CD14-positive monocyte (primary cell): ENCODE measurements at regions not wholly inside any gene's neighbourhood (a gene's known extent, or its start where the extent isn't known, plus 50 kb on each side); places are given as distances from the start of the nearest gene placed in this dataset.

Source experiments
- DNase-seq, 3 donors: peaks; one replicate each; pipeline ENCODE4 v3.0.0-alpha.2; 2011 to 2022
- H2AFZ ChIP-seq: 2 replicates; pipeline ENCODE4 v1.6.0; 2012; ENCODE audit warnings: mild to moderate bottlenecking, low read depth, low read length, inconsistent platforms; ENCODE audit not compliant: insufficient read depth, poor library complexity, severe bottlenecking
- H3K27ac ChIP-seq, 2 donors: 1 replicate in 1 of 2; 2 replicates in 1 of 2; pipeline ENCODE4 v1.5.1; 2012 to 2013; ENCODE audit warnings: low read length in 2 of 2, control low read depth in 1 of 2, inconsistent platforms in 1 of 2, low read depth in 1 of 2, mild to moderate bottlenecking in 1 of 2
- H3K27me3 ChIP-seq, 2 donors: one replicate each; pipeline versions ENCODE4 v1.6.0 to v1.6.1; 2011 to 2013; ENCODE audit warnings: low read length in 2 of 2; ENCODE audit not compliant: control insufficient read depth in 2 of 2, insufficient read depth in 2 of 2
- H3K36me3 ChIP-seq, 2 donors: replicated peaks in 1 of 2; 1 replicate in 1 of 2; 2 replicates in 1 of 2; pipeline versions ENCODE4 v1.5.1 to v1.6.1; 2012 to 2013; ENCODE audit warnings: low read length in 2 of 2, control low read depth in 1 of 2, inconsistent platforms in 1 of 2, mild to moderate bottlenecking in 1 of 2; ENCODE audit not compliant: insufficient read depth in 2 of 2, control insufficient read depth in 1 of 2
- H3K4me1 ChIP-seq, 2 donors: 1 replicate in 1 of 2; 2 replicates in 1 of 2; pipeline versions ENCODE4 v1.5.1 to v1.6.1; 2012 to 2013; ENCODE audit warnings: low read length in 2 of 2, control low read depth in 1 of 2, inconsistent platforms in 1 of 2, mild to moderate bottlenecking in 1 of 2, moderate library complexity in 1 of 2; ENCODE audit not compliant: insufficient read depth in 2 of 2, control insufficient read depth in 1 of 2
- H3K4me2 ChIP-seq: replicated peaks from 2 replicates; pipeline ENCODE3; 2012; ENCODE audit warnings: low read length, moderate library complexity, mild to moderate bottlenecking; ENCODE audit not compliant: poor library complexity, severe bottlenecking; ENCODE audit errors: extremely low read depth
- H3K4me3 ChIP-seq, 3 experiments: fragments of 200-600 bp in 1 of 3; sonication (generic) in 1 of 3; replicated peaks in 1 of 3; 1 replicate in 2 of 3; 2 replicates in 1 of 3; pipeline ENCODE4 v1.5.1; 2011 to 2013; ENCODE audit warnings: low read length in 3 of 3, mild to moderate bottlenecking in 3 of 3, control low read depth in 2 of 3, low read depth in 2 of 3, inconsistent platforms in 1 of 3, moderate library complexity in 1 of 3
- H3K79me2 ChIP-seq: 2 replicates; pipeline ENCODE4 v1.6.0; 2012; ENCODE audit warnings: mild to moderate bottlenecking, control low read depth, inconsistent platforms, low read length, moderate library complexity; ENCODE audit not compliant: insufficient read depth
- H3K9ac ChIP-seq: 2 replicates; pipeline ENCODE4 v1.6.0; 2017; ENCODE audit warnings: low read length, mild to moderate bottlenecking; ENCODE audit not compliant: insufficient read depth, poor library complexity, severe bottlenecking
- H3K9me3 ChIP-seq, 2 donors: replicated peaks in 1 of 2; 1 replicate in 1 of 2; 2 replicates in 1 of 2; pipeline versions ENCODE4 v1.5.1 to v1.6.1; 2012 to 2013; ENCODE audit warnings: low read length in 2 of 2, control low read depth in 1 of 2; ENCODE audit not compliant: control insufficient read depth in 1 of 2, insufficient read depth in 1 of 2
- H4K20me1 ChIP-seq: 2 replicates; pipeline ENCODE4 v1.6.0; 2012; ENCODE audit warnings: mild to moderate bottlenecking, low read length, control low read depth, moderate library complexity; ENCODE audit not compliant: insufficient read depth
- H3K27ac Mint-ChIP-seq, 7 donors: one replicate each; pipeline ENCODE4 v1.8.0; 2020; ENCODE audit warnings: mild to moderate bottlenecking in 7 of 7, mixed read lengths in 7 of 7, moderate library complexity in 6 of 7, inconsistent platforms in 2 of 7
- H3K27me3 Mint-ChIP-seq, 3 donors: one replicate each; pipeline ENCODE4 v1.8.0; 2021 to 2022; ENCODE audit warnings: low read depth in 3 of 3, mild to moderate bottlenecking in 3 of 3, mixed read lengths in 3 of 3, moderate library complexity in 3 of 3, inconsistent platforms in 1 of 3
- H3K36me3 Mint-ChIP-seq, 2 donors: one replicate each; pipeline ENCODE4 v1.8.0; 2020; ENCODE audit warnings: mixed read lengths in 2 of 2, inconsistent platforms in 1 of 2, mild to moderate bottlenecking in 1 of 2
- H3K4me1 Mint-ChIP-seq: one replicate; pipeline ENCODE4 v1.8.0; 2020; ENCODE audit warnings: mild to moderate bottlenecking, mixed read lengths
- H3K4me3 Mint-ChIP-seq, 2 donors: one replicate each; pipeline ENCODE4 v1.8.0; 2020; ENCODE audit warnings: mild to moderate bottlenecking in 2 of 2, mixed read lengths in 2 of 2, moderate library complexity in 1 of 2
- H3K9me3 Mint-ChIP-seq, 7 donors: one replicate each; pipeline ENCODE4 v1.8.0; 2020 to 2022; ENCODE audit warnings: mixed read lengths in 7 of 7, mild to moderate bottlenecking in 6 of 7, moderate library complexity in 6 of 7, inconsistent platforms in 2 of 7
- CTCF ChIP-seq: fragments of 200-600 bp; IDR thresholded peaks from one replicate; pipeline ENCODE4 v1.8.0; 2022; ENCODE audit warnings: antibody characterized with exemption, mild to moderate bottlenecking
- WGBS: methylation state at CpG from one replicate; pipeline ENCODE4 v1.1.5; 2013; ENCODE audit warnings: missing lambda C conversion rate; ENCODE audit not compliant: insufficient coverage; 5-methylcytosine and 5-hydroxymethylcytosine counted together
- intact Hi-C, 2 donors: fragments of 100-400 bp; cut with micrococcal nuclease; formaldehyde crosslinking; loops; one replicate each; pipeline versions ENCODE4 v1.15.0 to v1.15.1; 2023

DNA sequence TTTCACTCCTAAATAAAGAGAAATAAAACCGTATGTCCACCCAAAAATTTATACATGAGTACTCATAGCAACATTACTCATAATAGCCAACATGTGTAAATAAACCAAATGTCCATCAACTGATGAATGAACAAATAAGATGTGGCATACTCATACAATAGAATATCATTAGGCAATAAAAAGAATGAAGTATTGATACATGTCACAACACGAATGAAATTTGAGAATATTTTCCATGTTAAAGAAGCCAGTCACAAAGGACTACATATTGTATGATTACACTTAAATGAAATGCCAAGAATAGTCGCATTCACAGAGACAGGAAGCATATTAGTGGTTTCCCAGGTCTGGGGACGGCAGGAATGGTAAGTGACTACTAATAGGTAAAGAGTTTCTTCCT, 869.2 kb downstream of the IGSF11 start:
- Mint-ChIP-seq H3K36me3 (no peaks in the 10 kb centered on the region), H3K27ac (no peak overlapping the region), H3K9me3 (peaks cover 2 to 12% (median 8%) of the 10 kb centered on the region in 7 donors), H3K4me1 (no peaks in the 10 kb centered on the region), H3K4me3 (no peak overlapping the region), H3K27me3 (no peaks in the 10 kb centered on the region)
- no peak for TF ChIP-seq CTCF
- H4K20me1 ChIP-seq = no peaks in the 10 kb centered on the region
- intact Hi-C loops = no loop called here
- no peaks in the 10 kb centered on the region for H3K79me2 ChIP-seq
- H3K4me3 ChIP-seq = no peak overlapping the region
- DNase-seq = no peak
- H3K9ac ChIP-seq = no peak overlapping the region
- no peak overlapping the region for H3K4me2 ChIP-seq
- H3K27me3 ChIP-seq = no peaks in the 10 kb centered on the region
- H3K36me3 ChIP-seq = no peaks in the 10 kb centered on the region
- no peak overlapping the region for H2AFZ ChIP-seq
- peaks cover 13 to 17% of the 10 kb centered on the region in 2 donors for H3K9me3 ChIP-seq
- no peaks in the 10 kb centered on the region for H3K4me1 ChIP-seq
- H3K27ac ChIP-seq = no peak overlapping the region
- WGBS = 0% methylated on average over 1 of the region's 4 CpGs

DNA sequence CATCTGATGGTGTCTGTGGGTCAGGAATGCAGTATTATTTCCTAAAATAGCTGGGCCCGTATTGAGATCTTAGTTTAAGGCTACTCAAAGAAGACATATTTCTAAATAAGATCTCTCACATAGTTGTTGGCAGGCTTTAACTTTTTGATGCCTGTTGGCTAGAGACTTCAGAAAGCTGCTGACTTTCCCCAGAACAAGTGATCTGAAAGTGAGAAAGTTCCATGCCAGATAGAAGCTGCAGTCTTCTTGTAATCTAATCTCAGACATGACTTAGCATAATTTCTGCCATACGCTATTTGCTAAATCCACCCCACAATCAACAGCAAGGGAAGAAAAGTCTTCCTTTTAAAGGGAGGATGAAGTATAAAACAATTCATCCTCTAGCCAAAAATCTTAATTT, 867.1 kb downstream of the IGSF11 start:
- Mint-ChIP-seq H3K36me3 (no peaks in the 10 kb centered on the region), H3K4me3 (no peak overlapping the region), H3K9me3 (peaks cover 10 to 21% (median 17%) of the 10 kb centered on the region in 7 donors), H3K4me1 (no peaks in the 10 kb centered on the region), H3K27ac (no peak overlapping the region), H3K27me3 (no peaks in the 10 kb centered on the region)
- no peak for DNase-seq
- Histone ChIP-seq H2AFZ (no peak overlapping the region), H3K4me2 (no peak overlapping the region), H3K36me3 (no peaks in the 10 kb centered on the region), H3K4me3 (no peak overlapping the region), H3K27ac (no peak overlapping the region), H3K4me1 (no peaks in the 10 kb centered on the region), H3K9me3 (peaks cover 25 to 35% of the 10 kb centered on the region in 2 donors), H3K79me2 (no peaks in the 10 kb centered on the region), H4K20me1 (no peaks in the 10 kb centered on the region), H3K9ac (no peak overlapping the region), H3K27me3 (no peaks in the 10 kb centered on the region)
- no CpG with 5 or more reads among the region's 2 CpGs for WGBS
- intact Hi-C loops = no loop called here
- no peak for TF ChIP-seq CTCF
